Activated CD8-positive, alpha-beta memory T cell treated with anti-CD3 and anti-CD28 coated beads for 36 hours (primary cell): ENCODE measurements at regions not wholly inside any gene's neighbourhood (a gene's known extent, or its start where the extent isn't known, plus 50 kb on each side); places are given as distances from the start of the nearest gene placed in this dataset.
"Not testable (repeated sequence)": the region's sequence is repeated elsewhere in the genome, so short reads cannot be mapped to it uniquely, and the experiment has no call there.

Experiments
- CTCF ChIA-PET: fragments of 350-600 bp; sonication (Branson Sonifier 250); formaldehyde crosslinking; loops from one replicate; lab custom pipeline; 2021; ENCODE audit warnings: antibody characterized with exemption; lab: Charles Lee
- POLR2A ChIA-PET: fragments of 350-600 bp; sonication (Branson Sonifier 250); formaldehyde crosslinking; loops from one replicate; lab custom pipeline; 2021; ENCODE audit warnings: antibody characterized with exemption; lab: Charles Lee

- ChIA-PET CTCF (no interaction called here), POLR2A (no interaction called here)
Measured at GRCh38 chr7:96770758-96771157, 61.1 kb upstream of the SEM1 start.

GRCh38 chr7:96772139-96772694 is 62.6 kb upstream of the SEM1 start:
- ChIA-PET POLR2A (no interaction called here), CTCF (no interaction called here)

- CTCF ChIA-PET: no interaction called here
- POLR2A ChIA-PET: no interaction called here
Measured at GRCh38 chr7:96773483-96773882, 63.8 kb upstream of the SEM1 start.

GRCh38 chr7:96774358-96774757 is 64.7 kb upstream of the SEM1 start:
- ChIA-PET CTCF (no interaction called here), POLR2A (no interaction called here)

GRCh38 chr7:96775046-96775445 is 65.4 kb upstream of the SEM1 start:
- POLR2A ChIA-PET: no interaction called here

GRCh38 chr7:96778263-96778662 is 68.6 kb upstream of the SEM1 start:
- CTCF ChIA-PET: no interaction called here
- POLR2A ChIA-PET: no interaction called here

More at GRCh38 chr7:96775046-96775445, 65.4 kb upstream of the SEM1 start:
- CTCF ChIA-PET: no interaction called here

- ChIA-PET POLR2A (no interaction called here), CTCF (no interaction called here)
Measured at GRCh38 chr7:96781919-96782318, 72.3 kb upstream of the SEM1 start.

GRCh38 chr7:96782686-96783298 is 73.1 kb upstream of the SEM1 start:
- CTCF ChIA-PET, POLR2A ChIA-PET: not testable (repeated sequence)

GRCh38 chr7:96784597-96784996 is 75.0 kb upstream of the SEM1 start:
- ChIA-PET POLR2A (no interaction called here), CTCF (no interaction called here)

GRCh38 chr7:96786261-96786997 is 76.8 kb upstream of the SEM1 start:
- CTCF ChIA-PET: no interaction called here

GRCh38 chr7:96786998-96787395 is 77.4 kb upstream of the SEM1 start:
- CTCF ChIA-PET: no interaction called here
- POLR2A ChIA-PET: no interaction called here

More at GRCh38 chr7:96786261-96786997, 76.8 kb upstream of the SEM1 start:
- POLR2A ChIA-PET: no interaction called here

- ChIA-PET CTCF (no interaction called here), POLR2A (no interaction called here)
Measured at GRCh38 chr7:96789914-96790313, 80.3 kb upstream of the SEM1 start.

GRCh38 chr7:96792115-96792514 is 82.5 kb upstream of the SEM1 start:
- CTCF ChIA-PET: no interaction called here
- POLR2A ChIA-PET: no interaction called here

GRCh38 chr7:96794063-96794462 is 84.4 kb upstream of the SEM1 start:
- POLR2A ChIA-PET: no interaction called here
- CTCF ChIA-PET: no interaction called here

GRCh38 chr7:96800122-96800521 is 90.5 kb upstream of the SEM1 start:
- POLR2A ChIA-PET: no interaction called here
- CTCF ChIA-PET: no interaction called here

GRCh38 chr7:96800824-96801223 is 91.2 kb upstream of the SEM1 start:
- ChIA-PET CTCF (no interaction called here), POLR2A (no interaction called here)

GRCh38 chr7:96819111-96819700 is 109.6 kb upstream of the SEM1 start:
- CTCF ChIA-PET: no interaction called here
- POLR2A ChIA-PET: no interaction called here

- POLR2A ChIA-PET: not testable (repeated sequence)
Measured at GRCh38 chr7:96821131-96821530, 111.5 kb upstream of the SEM1 start.

GRCh38 chr7:96822824-96823223 is 113.2 kb upstream of the SEM1 start:
- POLR2A ChIA-PET: no interaction called here
- CTCF ChIA-PET: no interaction called here

More at GRCh38 chr7:96821131-96821530, 111.5 kb upstream of the SEM1 start:
- CTCF ChIA-PET: not testable (repeated sequence)

- POLR2A ChIA-PET: no interaction called here
- CTCF ChIA-PET: no interaction called here
Measured at GRCh38 chr7:96823274-96823673, 113.6 kb upstream of the SEM1 start.

- CTCF ChIA-PET: no interaction called here
- POLR2A ChIA-PET: no interaction called here
Measured at GRCh38 chr7:96824686-96825085, 115.0 kb upstream of the SEM1 start.
